Prostate gland (tissue), 2 donors: ENCODE measurements at regions not wholly inside any gene's neighbourhood (a gene's known extent, or its start where the extent isn't known, plus 50 kb on each side); places are given as distances from the start of the nearest gene placed in this dataset.

Experiments used
- POLR2A ChIP-seq: fragments of 450-650 bp; IDR thresholded peaks from one replicate; pipeline ENCODE4 v1.6.1; 2016; ENCODE audit warnings: antibody characterized with exemption, mild to moderate bottlenecking
- TF ChIP-seq, protein P1 (sequence below), 4 experiments: fragments of 200-600 bp in 2 of 4; fragments of 450-650 bp in 2 of 4; sonication (generic) in 2 of 4; IDR thresholded peaks; 1 replicate in 3 of 4; 2 replicates in 1 of 4; pipeline ENCODE4 v1.5.1; 2016 to 2019; ENCODE audit warnings: antibody characterized with exemption in 4 of 4, mild to moderate bottlenecking in 2 of 4, moderate library complexity in 2 of 4

DNA sequence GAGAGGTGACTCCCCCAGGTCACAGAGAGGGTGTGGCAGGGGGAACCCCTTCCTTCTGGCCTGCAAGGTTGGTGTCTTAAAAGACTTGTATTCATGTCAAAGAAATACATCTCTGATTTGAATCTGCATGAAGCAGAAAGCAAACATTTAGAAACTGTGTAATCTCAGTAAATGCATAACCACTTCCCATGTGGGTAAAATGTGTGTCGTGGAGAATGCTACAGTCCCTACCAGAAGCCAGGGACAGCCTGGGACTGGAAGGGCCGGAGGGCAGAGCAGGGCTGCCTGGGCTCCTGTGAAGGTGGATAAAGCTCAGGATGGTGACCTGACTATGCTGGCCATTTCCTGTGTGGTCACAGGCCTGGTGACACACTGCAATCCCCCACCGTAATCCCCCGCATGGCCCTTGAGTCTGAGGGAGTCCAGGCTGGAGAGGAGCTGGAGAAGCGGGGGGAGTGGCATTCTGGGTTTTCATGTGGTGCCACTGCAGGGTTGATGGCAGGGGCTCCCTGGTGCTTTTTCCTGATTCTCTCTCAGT is 102.2 kb downstream of the LRRC30 start:
- TF ChIP-seq, protein P1, sequence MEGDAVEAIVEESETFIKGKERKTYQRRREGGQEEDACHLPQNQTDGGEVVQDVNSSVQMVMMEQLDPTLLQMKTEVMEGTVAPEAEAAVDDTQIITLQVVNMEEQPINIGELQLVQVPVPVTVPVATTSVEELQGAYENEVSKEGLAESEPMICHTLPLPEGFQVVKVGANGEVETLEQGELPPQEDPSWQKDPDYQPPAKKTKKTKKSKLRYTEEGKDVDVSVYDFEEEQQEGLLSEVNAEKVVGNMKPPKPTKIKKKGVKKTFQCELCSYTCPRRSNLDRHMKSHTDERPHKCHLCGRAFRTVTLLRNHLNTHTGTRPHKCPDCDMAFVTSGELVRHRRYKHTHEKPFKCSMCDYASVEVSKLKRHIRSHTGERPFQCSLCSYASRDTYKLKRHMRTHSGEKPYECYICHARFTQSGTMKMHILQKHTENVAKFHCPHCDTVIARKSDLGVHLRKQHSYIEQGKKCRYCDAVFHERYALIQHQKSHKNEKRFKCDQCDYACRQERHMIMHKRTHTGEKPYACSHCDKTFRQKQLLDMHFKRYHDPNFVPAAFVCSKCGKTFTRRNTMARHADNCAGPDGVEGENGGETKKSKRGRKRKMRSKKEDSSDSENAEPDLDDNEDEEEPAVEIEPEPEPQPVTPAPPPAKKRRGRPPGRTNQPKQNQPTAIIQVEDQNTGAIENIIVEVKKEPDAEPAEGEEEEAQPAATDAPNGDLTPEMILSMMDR (IDR thresholded peaks at IDR 0.05): no peak
- TF ChIP-seq POLR2A: no peak
